ENCODE measurements at regions not wholly inside any gene's neighbourhood (a gene's known extent, or its start where the extent isn't known, plus 50 kb on each side); places are given as distances from the start of the nearest gene placed in this dataset.
A peak's percentile ranks its signal among the peaks of the same experiment; 100 is the strongest.

- intact Hi-C loops (cut with micrococcal nuclease) = no loop called here
Observed at GRCh38 chr13:44234566-44234965, 139.1 kb upstream of the SERP2 start.

GRCh38 chr13:44236370-44236769, 137.3 kb upstream of the SERP2 start:
- intact Hi-C loops (cut with micrococcal nuclease) = loop anchor here in 1 of 2 donors (5.0 kb wide), 1 partner anchor 76 kb away; no protein-coding TSS in a partner anchor
- no peak for TF ChIP-seq CTCF (IDR thresholded peaks at IDR 0.05)
- no CpG with 5 or more reads among the region's 1 CpG for WGBS (ENCODE audit: insufficient coverage)
- peaks cover 16 to 20% of the 10 kb centered on the region in 2 donors for H3K4me1 ChIP-seq (ENCODE audit: control insufficient read depth in 1 of 2, insufficient read depth in 2 of 2, low read length in 2 of 2)
- Mint-ChIP-seq H3K4me3 (peak overlapping the region in 1 of 2 donors; percentile 36), H3K4me1 (peaks cover 32% of the 10 kb centered on the region), H3K27ac (peak overlapping the region; percentile 58 to 93 (median 89)), H3K36me3 (no peaks in the 10 kb centered on the region), H3K9me3 (no peaks in the 10 kb centered on the region), H3K27me3 (ENCODE audit: low read depth in 3 of 3) (peaks cover 4 to 15% (median 6%) of the 10 kb centered on the region in 3 donors)
- no peak overlapping the region for H2AFZ ChIP-seq (ENCODE audit: insufficient read depth, low read depth, low read length, poor library complexity, severe bottlenecking)
- DNase-seq = peak; percentile 16 to 40 (median 23)
- H3K9me3 ChIP-seq (replicated peaks in 1 of 2; ENCODE audit: control insufficient read depth in 1 of 2, insufficient read depth in 1 of 2, low read length in 2 of 2) = no peaks in the 10 kb centered on the region
- peak overlapping the region; percentile 50 for H3K9ac ChIP-seq (ENCODE audit: insufficient read depth, low read length, poor library complexity, severe bottlenecking)
- H3K4me2 ChIP-seq (replicated peaks; ENCODE audit: extremely low read depth, low read length, poor library complexity, severe bottlenecking) = no peak overlapping the region
- peak overlapping the region in 1 of 2 donors; percentile 81 for H3K27ac ChIP-seq (ENCODE audit: low read depth in 1 of 2, low read length in 2 of 2)
- no peaks in the 10 kb centered on the region for H3K36me3 ChIP-seq (replicated peaks in 1 of 2; ENCODE audit: control insufficient read depth in 1 of 2, insufficient read depth in 2 of 2, low read length in 2 of 2)
- H3K4me3 ChIP-seq (replicated peaks in 1 of 3; ENCODE audit: low read depth in 2 of 3, low read length in 3 of 3) = no peak overlapping the region
- H4K20me1 ChIP-seq (ENCODE audit: insufficient read depth, low read length) = no peaks in the 10 kb centered on the region
- no peaks in the 10 kb centered on the region for H3K27me3 ChIP-seq (ENCODE audit: control insufficient read depth in 2 of 2, insufficient read depth in 2 of 2, low read length in 2 of 2)
- no peaks in the 10 kb centered on the region for H3K79me2 ChIP-seq (ENCODE audit: insufficient read depth, low read length)

More at GRCh38 chr13:44234566-44234965, 139.1 kb upstream of the SERP2 start:
- WGBS (ENCODE audit: insufficient coverage) = no CpG with 5 or more reads among the region's 1 CpG
- peaks cover 16 to 20% of the 10 kb centered on the region in 2 donors for H3K4me1 ChIP-seq (ENCODE audit: control insufficient read depth in 1 of 2, insufficient read depth in 2 of 2, low read length in 2 of 2)
- no peak overlapping the region for H3K4me2 ChIP-seq (replicated peaks; ENCODE audit: extremely low read depth, low read length, poor library complexity, severe bottlenecking)
- no peaks in the 10 kb centered on the region for H3K36me3 ChIP-seq (replicated peaks in 1 of 2; ENCODE audit: control insufficient read depth in 1 of 2, insufficient read depth in 2 of 2, low read length in 2 of 2)
- no peaks in the 10 kb centered on the region for H3K27me3 ChIP-seq (ENCODE audit: control insufficient read depth in 2 of 2, insufficient read depth in 2 of 2, low read length in 2 of 2)
- Mint-ChIP-seq H3K4me1 (peaks cover 32% of the 10 kb centered on the region), H3K4me3 (no peak overlapping the region), H3K27ac (peak overlapping the region in 1 of 7 donors; percentile 60), H3K27me3 (ENCODE audit: low read depth in 3 of 3) (peaks cover 4 to 13% (median 7%) of the 10 kb centered on the region in 3 donors), H3K36me3 (no peaks in the 10 kb centered on the region), H3K9me3 (no peaks in the 10 kb centered on the region)
- DNase-seq = no peak
- H3K9me3 ChIP-seq (replicated peaks in 1 of 2; ENCODE audit: control insufficient read depth in 1 of 2, insufficient read depth in 1 of 2, low read length in 2 of 2) = no peaks in the 10 kb centered on the region
- TF ChIP-seq CTCF (IDR thresholded peaks at IDR 0.05) = no peak
- H3K27ac ChIP-seq (ENCODE audit: low read depth in 1 of 2, low read length in 2 of 2) = no peak overlapping the region
- H3K4me3 ChIP-seq (replicated peaks in 1 of 3; ENCODE audit: low read depth in 2 of 3, low read length in 3 of 3) = no peak overlapping the region
- no peaks in the 10 kb centered on the region for H4K20me1 ChIP-seq (ENCODE audit: insufficient read depth, low read length)
- H2AFZ ChIP-seq (ENCODE audit: insufficient read depth, low read depth, low read length, poor library complexity, severe bottlenecking) = no peak overlapping the region
- no peaks in the 10 kb centered on the region for H3K79me2 ChIP-seq (ENCODE audit: insufficient read depth, low read length)
- H3K9ac ChIP-seq (ENCODE audit: insufficient read depth, low read length, poor library complexity, severe bottlenecking) = no peak overlapping the region
